ENCODE measurements at regions not wholly inside any gene's neighbourhood (a gene's known extent, or its start where the extent isn't known, plus 50 kb on each side); places are given as distances from the start of the nearest gene placed in this dataset.

- TF ChIP-seq BACH2 (CRISPR knock-in tag; IDR thresholded peaks at IDR 0.05; ENCODE audit: borderline replicate concordance) (no peak), ZNF565 (CRISPR knock-in tag; conservative IDR thresholded peaks at IDR 0.05; ENCODE audit: low read depth) (no peak)
Observed at GRCh38 chr3:5576277-5577011, 388.9 kb downstream of the EDEM1 start.
